Stimulated activated CD4-positive, alpha-beta T cell treated with anti-CD3 and anti-CD28 coated beads, Interleukin-2, amount 100 ng/mL, for 24 hours (primary cell): ENCODE measurements at regions not wholly inside any gene's neighbourhood (a gene's known extent, or its start where the extent isn't known, plus 50 kb on each side); places are given as distances from the start of the nearest gene placed in this dataset.
"Not testable (repeated sequence)": the region's sequence is repeated elsewhere in the genome, so short reads cannot be mapped to it uniquely, and the experiment has no call there.

Experiments used
- DNase-seq, 2 donors: peaks; one replicate each; pipeline ENCODE4 v3.0.0-alpha.2; 2020

DNA sequence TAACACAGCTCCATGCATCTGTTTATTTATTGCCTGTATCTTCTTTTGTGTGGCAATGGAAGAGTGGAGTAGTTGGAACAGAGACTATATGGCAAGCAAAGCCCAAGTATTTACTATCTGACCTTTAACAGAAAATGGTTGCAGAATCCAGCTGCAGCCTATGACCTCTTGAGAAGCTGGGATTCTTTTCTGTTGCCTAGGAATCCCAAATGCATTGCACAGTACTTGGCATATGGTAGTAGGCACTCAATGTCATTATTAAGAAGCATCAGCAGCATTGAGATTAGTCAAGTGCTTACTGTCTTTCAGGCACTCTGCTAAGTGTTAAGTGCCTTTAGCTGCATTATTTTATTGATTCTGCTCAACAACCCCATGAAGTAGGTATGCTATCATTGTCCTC is 331.6 kb downstream of the CCDC85A start:
- DNase-seq: no peak

DNA sequence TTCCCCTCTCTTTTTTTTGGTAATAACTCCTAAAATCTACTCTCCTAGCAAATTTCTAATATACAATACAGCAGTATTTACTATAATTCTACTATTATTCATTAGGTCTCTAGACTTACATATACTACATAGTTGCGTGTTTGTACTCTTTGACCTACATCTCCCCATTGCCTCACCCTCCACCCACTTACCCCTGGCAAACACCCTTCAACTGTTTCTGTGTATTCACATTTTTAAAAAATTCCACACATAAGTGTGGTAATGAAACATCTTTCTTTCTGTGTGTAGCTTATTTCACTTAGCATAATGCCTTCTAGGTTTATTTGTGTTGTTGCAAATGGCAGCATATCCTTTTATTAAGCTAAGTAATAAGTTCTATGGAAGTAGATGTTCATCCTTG is 336.0 kb downstream of the CCDC85A start:
- DNase-seq: no peak

DNA sequence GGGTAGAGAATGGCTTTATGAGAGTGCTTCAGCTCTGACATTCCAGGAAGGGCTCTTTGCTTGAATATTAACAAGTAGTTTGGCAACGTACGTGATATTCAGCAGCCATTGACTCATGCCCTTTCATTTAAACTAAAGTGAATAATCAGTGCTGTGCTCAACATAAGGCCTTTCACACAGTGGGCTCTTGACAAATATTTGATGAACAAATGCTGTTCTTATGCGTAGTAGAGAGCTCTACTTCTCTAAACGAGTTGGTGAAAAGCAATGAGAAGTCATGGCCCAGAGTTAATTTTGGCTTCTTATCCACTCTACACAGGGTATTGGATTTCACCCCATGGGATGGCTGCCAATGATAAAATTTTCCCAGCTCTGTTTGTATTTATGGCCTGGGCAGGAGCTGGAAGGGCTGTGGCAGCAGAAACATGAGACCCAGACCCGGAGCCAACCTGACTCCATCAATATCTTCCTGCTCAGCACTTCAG is 338.9 kb downstream of the CCDC85A start:
- no peak for DNase-seq

DNA sequence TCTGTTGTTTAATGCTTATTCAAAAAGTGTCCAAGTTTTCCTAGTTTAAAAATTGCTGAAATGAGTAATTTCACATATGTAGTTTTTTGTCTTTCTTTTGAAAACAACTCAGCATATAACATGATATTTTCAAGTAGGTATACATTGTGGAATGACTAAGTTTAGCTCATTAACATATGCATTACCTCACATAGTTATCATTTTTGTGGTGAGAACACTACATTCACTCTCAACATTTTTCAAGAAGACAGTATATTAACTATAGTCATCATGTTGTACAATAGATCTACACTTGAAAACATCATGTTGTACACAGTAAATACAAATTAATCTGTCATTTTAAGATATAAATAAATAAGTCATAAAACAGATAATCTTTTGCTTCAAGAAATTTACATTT is 340.0 kb downstream of the CCDC85A start:
- DNase-seq: no peak

DNA sequence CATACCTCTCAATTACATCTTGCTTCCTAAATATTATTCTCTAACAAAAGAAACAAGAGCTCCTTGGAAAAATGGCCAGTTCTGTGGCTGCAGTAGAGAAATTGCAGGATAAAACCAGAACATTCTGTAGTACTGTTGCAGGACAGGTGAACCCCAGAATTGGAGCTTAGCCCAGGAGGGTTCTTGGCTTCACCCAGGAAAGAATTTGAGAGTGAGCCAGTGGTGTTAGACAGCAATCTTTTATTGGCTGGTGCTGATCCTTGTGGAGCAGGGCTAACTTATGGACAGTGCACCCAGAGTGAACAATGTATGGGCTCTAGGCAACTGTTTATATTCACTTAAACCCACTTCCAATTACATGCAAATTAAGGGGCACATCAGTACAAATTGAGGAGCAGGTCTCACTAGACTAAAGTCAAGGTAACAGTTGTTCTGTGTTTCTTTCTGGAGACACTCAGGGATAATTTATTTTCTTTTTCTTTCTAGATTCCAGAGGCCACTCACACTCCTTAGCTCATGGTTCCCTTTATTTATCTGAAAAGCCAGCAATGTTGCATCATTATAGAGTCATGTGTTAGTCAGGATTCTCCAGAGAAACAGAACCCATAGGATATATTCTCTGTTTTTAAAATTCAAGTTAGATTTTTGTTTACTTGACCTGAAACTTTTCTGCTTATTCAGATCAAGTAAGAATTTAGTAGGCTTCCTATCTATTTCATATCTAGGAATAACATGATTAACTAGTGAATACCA is 348.1 kb downstream of the CCDC85A start:
- no peak for DNase-seq

DNA sequence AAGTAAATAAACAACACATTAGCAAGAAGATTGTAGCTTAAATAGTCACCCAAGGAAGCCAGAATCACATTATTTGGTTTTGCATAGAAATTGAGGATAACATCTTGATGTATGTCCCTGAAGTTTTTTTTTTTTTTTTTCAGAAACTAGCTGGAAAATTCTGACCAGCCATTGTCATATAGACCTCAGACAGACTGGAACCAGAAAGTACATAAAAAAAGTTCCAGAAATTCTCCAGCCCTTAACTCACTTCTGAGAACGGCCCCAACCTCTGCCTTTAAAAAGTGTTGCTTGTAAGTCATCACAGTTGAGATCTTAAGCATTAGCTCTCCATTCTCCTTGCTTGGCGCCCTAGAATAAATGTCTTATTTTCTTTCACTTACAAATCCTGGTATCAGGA is 350.5 kb downstream of the CCDC85A start:
- no peak for DNase-seq

DNA sequence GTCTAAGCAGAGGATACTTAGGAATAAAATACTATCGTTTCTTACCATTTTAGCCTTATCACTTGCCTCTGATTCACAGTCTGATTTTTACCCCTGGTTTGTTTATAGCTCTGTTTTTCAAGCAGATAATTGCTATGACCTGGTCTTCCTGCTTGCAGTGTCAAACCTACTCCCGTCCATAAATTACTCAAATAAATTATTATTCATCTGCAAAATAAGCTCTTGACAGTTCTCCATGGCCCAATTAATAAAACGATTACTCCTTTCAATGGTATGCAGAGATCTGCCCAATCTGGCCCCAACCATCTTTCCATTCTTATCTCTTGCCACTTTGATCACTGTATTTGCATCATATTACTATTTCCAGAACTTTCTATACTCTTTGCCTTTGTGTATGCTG is 354.0 kb downstream of the CCDC85A start:
- no peak for DNase-seq

DNA sequence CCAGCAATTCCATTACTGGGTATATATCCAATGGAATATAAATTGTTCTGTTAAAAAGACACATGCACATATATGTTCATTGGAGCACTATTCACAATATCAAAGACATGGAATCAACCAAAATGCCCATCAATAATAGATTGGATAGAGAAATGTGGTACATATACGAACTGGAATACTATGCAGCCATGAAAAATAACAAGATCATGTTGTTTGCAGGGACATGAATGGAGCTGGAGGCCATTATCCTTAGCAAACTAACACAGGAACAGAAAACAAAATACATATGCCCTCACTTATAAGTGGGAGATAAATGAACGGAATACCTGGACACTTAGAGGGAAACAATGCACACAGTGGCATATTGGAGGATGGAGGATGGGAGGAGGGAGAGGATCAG is 355.8 kb downstream of the CCDC85A start:
- DNase-seq: no peak

DNA sequence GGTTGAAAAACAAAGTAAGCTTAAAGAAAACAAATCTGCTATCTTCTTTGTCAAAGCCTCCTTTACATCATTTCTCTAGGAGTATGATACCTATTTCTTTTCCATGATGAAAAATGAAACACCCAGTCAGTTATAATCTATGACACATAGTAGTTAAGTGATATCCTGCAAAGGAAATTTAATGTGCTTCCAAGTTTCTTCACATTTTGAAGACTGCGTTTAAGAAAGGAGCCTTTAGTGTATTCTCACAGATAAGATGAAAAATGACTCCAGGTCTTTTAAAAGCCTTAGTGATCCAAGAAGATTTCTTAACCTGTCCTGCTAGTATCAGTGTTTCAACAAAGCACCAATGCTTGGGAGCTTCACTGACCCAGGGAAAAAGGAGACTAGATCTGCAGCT is 356.7 kb downstream of the CCDC85A start:
- no peak for DNase-seq

DNA sequence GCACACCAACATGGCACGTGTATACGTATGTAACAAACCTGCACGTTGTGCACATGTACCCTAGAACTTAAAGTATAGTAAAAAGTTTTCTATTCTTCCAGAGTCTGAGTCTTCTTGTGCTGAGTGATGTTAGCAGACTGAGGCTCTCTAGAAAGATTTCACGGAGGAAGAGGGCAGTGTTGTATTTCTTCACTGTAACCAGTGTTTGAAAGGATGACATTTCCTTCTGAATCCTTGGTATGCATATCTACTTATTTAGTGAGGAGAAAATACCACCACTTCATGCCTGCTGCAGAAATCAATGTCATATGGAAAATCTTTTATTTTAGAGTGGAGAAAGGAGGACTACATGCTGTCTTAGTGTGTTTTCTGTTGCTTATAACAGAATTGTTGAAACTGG is 357.1 kb downstream of the CCDC85A start:
- no peak for DNase-seq

DNA sequence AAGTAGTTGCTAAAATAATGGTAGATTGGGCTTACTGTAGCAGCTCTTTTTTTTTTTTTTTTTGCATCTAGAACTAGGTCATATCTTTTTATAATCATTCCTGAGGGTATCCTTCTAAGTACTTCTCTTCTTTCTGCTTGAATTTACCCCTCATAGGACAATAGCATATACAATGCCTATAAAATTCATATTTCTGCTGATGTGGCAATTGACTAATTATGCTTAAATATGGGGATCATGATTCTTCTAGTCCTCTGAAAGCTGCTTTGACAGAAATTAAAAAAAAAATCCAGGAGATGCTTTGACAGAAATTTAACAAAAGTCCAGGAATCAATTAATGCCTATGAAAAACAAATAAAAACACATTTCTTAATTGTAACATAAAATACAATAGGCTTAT is 358.4 kb downstream of the CCDC85A start:
- DNase-seq: no peak

DNA sequence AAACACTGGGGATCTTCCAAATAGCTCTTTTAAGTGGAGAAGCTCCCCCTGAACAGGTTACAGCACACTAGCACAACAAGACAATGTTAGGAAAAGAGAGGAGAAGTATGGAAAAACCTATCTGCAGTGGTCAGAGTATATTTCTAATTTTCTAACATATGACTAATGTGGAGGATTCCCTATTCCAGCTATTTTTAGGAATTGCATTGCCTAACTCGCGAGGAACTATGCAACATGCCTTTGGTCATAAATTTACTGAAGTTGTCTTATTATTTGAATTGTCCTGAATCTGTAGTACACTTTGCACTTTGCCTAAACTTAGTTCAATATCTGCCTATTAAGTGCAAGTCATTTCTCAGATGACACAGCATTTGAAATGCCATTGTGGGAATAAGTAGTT is 381.4 kb downstream of the CCDC85A start:
- DNase-seq: no peak

DNA sequence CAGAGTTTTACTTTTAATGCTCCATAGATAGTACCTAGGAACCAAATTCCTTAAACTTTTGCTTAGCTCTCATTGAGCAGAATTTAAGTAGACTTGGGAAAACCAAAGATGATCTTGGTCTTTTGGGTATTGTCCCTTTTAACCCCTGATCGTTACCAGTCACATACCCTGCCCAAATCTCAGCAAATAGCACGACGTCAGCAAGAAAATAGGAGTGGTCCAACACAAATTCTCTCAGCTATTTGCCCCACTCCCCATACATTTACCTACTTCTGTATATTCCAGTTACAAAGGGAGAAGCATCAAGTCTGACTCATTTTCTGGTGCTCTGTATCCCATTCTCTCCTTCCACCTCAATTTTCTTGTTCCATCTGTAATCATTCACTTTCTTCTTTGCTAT is 387.3 kb downstream of the CCDC85A start:
- DNase-seq: no peak

DNA sequence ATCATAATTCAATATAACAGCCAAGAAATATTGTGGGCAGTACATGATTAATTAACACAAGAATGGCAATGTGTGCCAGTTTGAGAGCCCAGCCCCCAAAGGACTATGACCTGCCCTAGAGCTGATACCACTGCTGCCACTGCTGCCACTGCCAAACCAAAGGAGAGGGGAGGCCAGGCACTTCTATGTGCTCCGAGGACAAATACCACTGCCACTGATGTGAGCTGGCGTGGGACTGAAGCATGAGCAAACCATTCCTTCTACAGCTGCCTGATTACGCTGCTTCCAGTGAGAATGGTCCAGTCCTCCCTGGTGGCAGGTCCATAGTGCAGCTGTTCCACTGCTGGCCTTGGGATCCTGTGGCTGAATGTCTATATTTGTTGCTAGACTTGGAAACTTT is 392.2 kb downstream of the CCDC85A start:
- DNase-seq: no peak

DNA sequence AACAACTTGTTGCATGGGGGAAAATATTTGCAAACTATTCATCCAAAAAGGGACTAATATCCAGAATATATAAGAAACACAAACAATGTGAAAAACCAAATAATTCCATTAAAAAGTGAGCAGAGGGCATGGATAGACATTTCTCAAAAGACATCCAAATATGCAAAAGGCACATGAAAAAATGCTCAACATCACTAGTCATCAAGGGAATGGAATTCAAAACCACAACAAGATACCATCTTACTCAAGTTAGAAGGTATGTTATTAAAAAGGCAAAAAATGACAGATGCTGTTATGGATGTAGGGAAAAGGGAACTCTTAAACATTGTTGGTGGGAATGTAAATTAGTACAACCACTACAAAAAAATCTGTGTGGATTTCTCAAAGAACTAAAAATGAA is 396.5 kb downstream of the CCDC85A start:
- no peak for DNase-seq

DNA sequence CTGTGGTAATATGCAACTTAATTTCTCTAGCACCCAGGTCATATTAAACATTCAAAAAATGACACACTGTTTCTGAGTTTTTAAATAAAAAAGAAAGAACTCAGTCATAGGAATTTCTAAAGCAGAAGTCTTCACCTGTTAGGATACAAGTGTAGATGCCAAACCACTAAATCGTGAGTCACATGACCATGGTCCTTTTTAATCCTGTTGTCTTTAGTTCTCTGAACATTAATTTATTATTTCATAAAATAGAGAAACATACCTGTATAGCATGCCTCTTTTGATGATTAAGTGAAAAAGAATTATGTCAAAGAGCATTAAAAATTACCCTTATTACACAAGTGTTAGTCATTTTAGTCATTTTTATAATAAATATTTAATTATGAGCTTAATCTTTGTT is 398.8 kb downstream of the CCDC85A start:
- no peak for DNase-seq

DNA sequence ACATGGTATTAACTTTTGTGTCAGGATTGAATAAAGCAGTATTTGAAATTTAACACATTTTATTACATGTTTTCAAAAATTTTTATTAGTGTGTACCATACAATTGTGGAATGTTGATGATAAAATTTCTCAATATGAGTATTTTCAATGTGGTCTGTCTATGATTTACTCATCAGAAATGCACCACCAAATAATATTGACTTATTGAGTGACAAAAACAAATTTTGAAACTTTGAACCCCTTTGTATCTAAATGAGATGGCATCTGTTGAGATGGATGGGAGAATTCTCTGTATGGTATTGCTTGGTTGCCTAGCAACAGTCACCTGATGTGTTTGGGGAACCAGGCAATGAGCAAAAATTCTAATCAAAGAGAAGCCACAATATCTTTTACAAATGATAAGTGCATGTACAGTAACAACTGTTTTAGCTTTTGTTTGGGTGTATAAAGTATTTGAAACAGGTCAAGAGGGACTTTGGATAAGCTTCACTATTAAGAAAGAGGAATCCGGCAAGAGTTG is 400.1 kb downstream of the CCDC85A start:
- DNase-seq: no peak

DNA sequence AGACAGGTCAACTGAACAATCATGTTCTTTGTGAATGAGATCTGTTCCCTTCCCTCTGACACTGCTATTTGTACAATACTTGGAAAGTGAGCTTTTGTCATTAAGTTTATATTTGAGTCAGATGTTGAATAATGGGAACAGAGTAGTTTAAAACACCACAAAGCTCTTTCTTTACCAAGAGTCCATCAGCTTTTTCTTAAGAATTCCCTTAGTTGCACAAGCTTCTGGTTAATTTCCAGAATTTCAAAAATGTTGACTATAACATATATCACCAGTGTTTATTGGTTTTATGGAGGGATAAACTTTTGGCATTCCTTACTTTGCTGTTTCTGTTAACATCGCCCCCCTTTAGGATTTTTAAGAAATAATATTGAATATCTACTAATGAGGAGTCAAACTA is 403.7 kb downstream of the CCDC85A start:
- no peak for DNase-seq

DNA sequence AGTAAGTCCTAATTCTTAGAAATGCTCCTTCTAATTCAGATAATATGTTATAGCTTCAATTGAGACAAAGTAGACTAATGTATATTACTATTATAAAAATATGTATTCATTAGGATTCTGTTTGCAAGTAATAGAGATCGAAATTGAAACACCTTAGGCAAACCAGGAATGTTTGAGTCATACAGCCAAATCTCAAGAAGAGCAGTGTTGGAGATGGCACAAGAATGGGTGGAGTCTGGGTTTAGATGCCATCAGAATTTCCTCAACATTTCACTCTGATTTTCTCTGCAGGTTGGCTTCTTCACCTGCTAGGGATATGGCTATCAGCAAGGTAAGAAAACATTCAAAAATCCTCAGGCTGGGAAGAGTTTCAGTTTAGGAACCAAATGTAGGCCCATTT is 405.4 kb downstream of the CCDC85A start:
- DNase-seq: no peak

DNA sequence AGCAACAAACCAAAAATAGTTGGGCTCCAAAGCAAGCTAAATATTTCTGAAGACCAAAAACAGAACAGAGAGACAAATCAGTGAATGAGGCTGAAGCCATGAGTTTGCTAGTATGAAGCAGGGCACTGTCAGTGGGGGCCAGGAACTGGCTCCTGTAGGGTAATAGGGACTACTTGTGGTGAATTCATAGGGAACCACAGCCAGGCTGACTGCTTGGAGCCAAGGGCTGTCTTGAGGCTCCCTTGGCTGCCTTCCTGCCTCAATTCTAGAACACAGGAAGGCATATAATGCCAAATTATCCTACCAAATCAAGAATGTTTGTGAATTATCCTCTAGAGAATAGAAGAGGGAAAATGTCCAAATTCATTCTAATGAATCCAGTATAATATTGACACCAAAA is 406.0 kb downstream of the CCDC85A start:
- DNase-seq: no peak

DNA sequence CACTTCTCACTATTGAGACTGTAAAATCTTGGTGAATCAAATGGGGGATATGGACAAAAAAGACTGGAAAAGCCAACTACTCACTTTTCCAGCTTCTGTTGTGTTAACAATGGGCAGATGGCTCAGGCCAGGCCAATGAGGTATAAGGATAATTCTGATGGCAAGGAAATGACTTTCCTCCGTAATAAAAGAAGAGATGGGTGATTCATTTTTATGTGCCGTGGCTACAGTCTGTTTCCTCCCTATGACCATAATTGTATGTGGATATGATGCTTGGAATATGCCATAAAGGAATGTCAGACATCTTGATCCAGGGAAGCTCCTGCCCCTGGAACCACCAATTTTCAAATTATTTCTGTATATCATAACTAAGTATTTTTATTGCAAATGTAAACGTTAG is 406.8 kb downstream of the CCDC85A start:
- DNase-seq: no peak

DNA sequence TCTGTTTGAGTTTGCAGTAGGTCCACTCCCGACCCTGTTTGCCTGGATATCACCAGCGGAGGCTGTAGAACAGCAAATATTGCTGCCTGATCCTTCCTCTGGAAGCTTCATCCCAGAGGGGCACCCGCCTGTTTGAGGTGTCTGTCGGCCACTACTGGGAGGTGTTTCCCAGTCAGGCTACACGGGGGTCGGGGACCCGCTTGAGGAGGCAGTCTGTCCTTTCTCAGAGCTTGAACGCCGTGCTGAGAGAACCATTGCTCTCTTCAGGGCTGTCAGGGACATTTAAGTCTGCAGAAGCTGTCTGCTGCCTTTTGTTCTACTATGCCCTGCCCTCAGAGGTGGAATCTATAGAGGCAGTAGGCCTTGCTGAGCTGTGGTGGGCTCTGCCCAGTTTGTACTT is 422.3 kb downstream of the CCDC85A start:
- not testable (repeated sequence) for DNase-seq

DNA sequence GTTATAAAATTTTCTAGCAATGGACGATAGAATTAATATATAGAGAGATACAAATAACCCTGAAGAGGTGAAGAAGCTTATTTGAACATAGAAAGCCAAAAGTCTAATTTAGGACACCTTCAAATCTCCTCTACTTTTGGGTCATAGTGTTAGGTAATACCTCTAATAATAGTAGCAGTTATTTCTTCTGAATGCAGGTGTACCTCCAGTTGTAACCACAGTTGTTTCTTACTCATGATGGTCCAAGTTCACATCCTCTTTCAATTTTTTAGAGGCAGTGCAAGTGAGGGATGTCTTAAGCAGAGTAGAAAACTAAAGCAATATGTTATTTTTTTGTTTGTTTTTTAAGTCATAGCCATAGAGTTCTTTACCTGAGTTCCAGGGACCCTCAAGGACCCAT is 429.5 kb downstream of the CCDC85A start:
- no peak for DNase-seq

DNA sequence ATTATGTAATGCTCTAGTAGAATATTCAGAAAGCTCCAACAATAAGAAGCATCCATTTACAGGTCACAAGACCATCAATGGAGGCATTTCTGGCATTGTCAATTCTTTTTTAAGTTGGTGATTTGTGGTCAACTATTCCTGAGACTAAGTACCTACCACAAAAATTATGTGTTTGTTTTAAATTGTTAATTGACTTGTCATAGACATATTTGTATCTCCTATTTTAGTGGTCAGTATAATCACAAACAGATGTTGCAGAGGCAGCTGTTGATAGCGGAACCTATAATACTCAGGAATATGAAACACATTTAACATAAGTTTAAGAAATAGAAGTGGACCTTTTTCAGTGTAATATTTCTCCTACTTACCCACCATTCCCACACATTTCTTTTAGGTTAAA is 430.1 kb downstream of the CCDC85A start:
- DNase-seq: no peak

DNA sequence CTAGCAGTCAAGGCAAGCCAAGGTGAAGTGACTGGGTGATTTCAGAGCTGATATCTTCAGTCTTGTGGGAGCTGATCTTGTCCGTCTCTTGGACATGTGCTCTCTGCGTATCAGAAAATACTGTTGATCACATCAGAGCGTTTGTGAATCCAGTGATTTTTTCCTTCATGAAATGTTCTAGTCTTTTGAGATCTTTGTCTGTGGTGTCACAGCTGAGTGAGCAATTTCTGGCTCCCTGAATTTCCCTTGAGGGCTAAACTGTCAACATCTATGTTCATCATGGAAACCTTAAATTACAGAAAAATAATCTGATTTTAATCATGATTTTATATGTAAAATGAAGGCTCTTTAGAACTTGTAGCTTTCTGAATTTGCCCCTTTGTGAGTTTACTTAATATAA is 432.0 kb downstream of the CCDC85A start:
- no peak for DNase-seq
